Tibial nerve (tissue), 4 donors: ENCODE measurements at regions not wholly inside any gene's neighbourhood (a gene's known extent, or its start where the extent isn't known, plus 50 kb on each side); places are given as distances from the start of the nearest gene placed in this dataset.
A peak's percentile ranks its signal among the peaks of the same experiment; 100 is the strongest.

Experiments used
- DNase-seq, 2 donors: peaks; one replicate each; pipeline ENCODE4 v3.0.0-alpha.2; 2019; ENCODE audit warnings: low spot score in 2 of 2
- H3K27ac ChIP-seq, 4 donors: fragments of 200-600 bp; sonication (generic) in 3 of 4; one replicate each; pipeline ENCODE4 v1.5.1; 2017 to 2019; ENCODE audit warnings: mild to moderate bottlenecking in 1 of 4
- H3K27me3 ChIP-seq, 2 donors: fragments of 200-600 bp; sonication (generic) in 1 of 2; one replicate each; pipeline versions ENCODE4 v1.5.1 to v1.6.0; 2017 to 2019
- H3K36me3 ChIP-seq, 3 donors: fragments of 200-600 bp; sonication (generic); one replicate each; pipeline ENCODE4 v1.5.1; 2018 to 2019
- H3K4me1 ChIP-seq, 4 donors: fragments of 200-600 bp; sonication (generic) in 3 of 4; one replicate each; pipeline ENCODE4 v1.5.1; 2017 to 2019
- H3K4me3 ChIP-seq, 4 donors: fragments of 200-600 bp; sonication (generic) in 3 of 4; one replicate each; pipeline ENCODE4 v1.5.1; 2017 to 2019; ENCODE audit warnings: mild to moderate bottlenecking in 1 of 4, moderate library complexity in 1 of 4
- H3K9me3 ChIP-seq, 4 donors: fragments of 200-600 bp; sonication (generic) in 3 of 4; one replicate each; pipeline ENCODE4 v1.5.1; 2017 to 2019
- EP300 ChIP-seq, 2 donors: sonication (generic); formaldehyde crosslinking; IDR thresholded peaks; one replicate each; pipeline ENCODE4 v1.6.1; 2017; ENCODE audit warnings: antibody characterized with exemption in 2 of 2, mild to moderate bottlenecking in 1 of 2
- POLR2A ChIP-seq, 2 donors: fragments of 450-650 bp; IDR thresholded peaks; one replicate each; pipeline ENCODE4 v1.6.1; 2017; ENCODE audit warnings: antibody characterized with exemption in 2 of 2, mild to moderate bottlenecking in 2 of 2, moderate library complexity in 2 of 2
- WGBS, 2 donors: methylation state at CpG; one replicate each; pipeline ENCODE4 v1.1.5; 2018; 5-methylcytosine and 5-hydroxymethylcytosine counted together
- TF ChIP-seq, protein P1 (sequence below), 5 experiments: fragments of 200-600 bp in 3 of 5; fragments of 450-650 bp in 2 of 5; sonication (generic) in 3 of 5; IDR thresholded peaks; one replicate each; pipeline ENCODE4 v1.5.1; 2016 to 2019; ENCODE audit warnings: antibody characterized with exemption in 5 of 5, mild to moderate bottlenecking in 3 of 5, moderate library complexity in 2 of 5

GRCh38 chr20:51306081-51306480, 236.4 kb downstream of the NFATC2 start:
- peaks cover 0 to 4% (median 0%) of the 10 kb centered on the region in 4 donors for H3K9me3 ChIP-seq
- DNase-seq, result no peak
- TF ChIP-seq EP300 (IDR thresholded peaks at IDR 0.05) (no peak), POLR2A (IDR thresholded peaks at IDR 0.05) (no peak)
- TF ChIP-seq, protein P1, sequence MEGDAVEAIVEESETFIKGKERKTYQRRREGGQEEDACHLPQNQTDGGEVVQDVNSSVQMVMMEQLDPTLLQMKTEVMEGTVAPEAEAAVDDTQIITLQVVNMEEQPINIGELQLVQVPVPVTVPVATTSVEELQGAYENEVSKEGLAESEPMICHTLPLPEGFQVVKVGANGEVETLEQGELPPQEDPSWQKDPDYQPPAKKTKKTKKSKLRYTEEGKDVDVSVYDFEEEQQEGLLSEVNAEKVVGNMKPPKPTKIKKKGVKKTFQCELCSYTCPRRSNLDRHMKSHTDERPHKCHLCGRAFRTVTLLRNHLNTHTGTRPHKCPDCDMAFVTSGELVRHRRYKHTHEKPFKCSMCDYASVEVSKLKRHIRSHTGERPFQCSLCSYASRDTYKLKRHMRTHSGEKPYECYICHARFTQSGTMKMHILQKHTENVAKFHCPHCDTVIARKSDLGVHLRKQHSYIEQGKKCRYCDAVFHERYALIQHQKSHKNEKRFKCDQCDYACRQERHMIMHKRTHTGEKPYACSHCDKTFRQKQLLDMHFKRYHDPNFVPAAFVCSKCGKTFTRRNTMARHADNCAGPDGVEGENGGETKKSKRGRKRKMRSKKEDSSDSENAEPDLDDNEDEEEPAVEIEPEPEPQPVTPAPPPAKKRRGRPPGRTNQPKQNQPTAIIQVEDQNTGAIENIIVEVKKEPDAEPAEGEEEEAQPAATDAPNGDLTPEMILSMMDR (IDR thresholded peaks at IDR 0.05), result no peak
- 79 to 82% methylated on average over 8 of the region's 8 CpGs for WGBS, 2 donors
- H3K27ac ChIP-seq, result peak overlapping the region in 1 of 4 donors; percentile 26
- H3K4me1 ChIP-seq, result peaks cover 0 to 8% (median 3%) of the 10 kb centered on the region in 4 donors
- no peaks in the 10 kb centered on the region for H3K27me3 ChIP-seq
- H3K36me3 ChIP-seq, result no peaks in the 10 kb centered on the region
- no peak overlapping the region for H3K4me3 ChIP-seq

GRCh38 chr20:51305316-51306052, 237.0 kb downstream of the NFATC2 start:
- no peak for TF ChIP-seq POLR2A (IDR thresholded peaks at IDR 0.05)
- TF ChIP-seq, protein P1 (IDR thresholded peaks at IDR 0.05), result no peak
- TF ChIP-seq EP300 (IDR thresholded peaks at IDR 0.05), result no peak
- H3K4me3 ChIP-seq, result no peak overlapping the region
- peaks cover 0 to 4% (median 0%) of the 10 kb centered on the region in 4 donors for H3K9me3 ChIP-seq

GRCh38 chr20:51303731-51304670, 238.5 kb downstream of the NFATC2 start:
- Histone ChIP-seq H3K27me3 (no peaks in the 10 kb centered on the region), H3K4me3 (no peak overlapping the region), H3K4me1 (peaks cover 0 to 8% (median 3%) of the 10 kb centered on the region in 4 donors), H3K9me3 (peaks cover 0 to 16% (median 0%) of the 10 kb centered on the region in 4 donors), H3K36me3 (no peaks in the 10 kb centered on the region), H3K27ac (no peak overlapping the region)
- no peak for DNase-seq
- no peak for TF ChIP-seq EP300 (IDR thresholded peaks at IDR 0.05)
- TF ChIP-seq POLR2A (IDR thresholded peaks at IDR 0.05), result no peak
- TF ChIP-seq, protein P1 (IDR thresholded peaks at IDR 0.05), result no peak
- WGBS, 2 donors, result 87 to 91% methylated on average over 11 of the region's 11 CpGs

More at GRCh38 chr20:51305316-51306052, 237.0 kb downstream of the NFATC2 start:
- no peak for DNase-seq
- Histone ChIP-seq H3K4me1 (peaks cover 0 to 8% (median 3%) of the 10 kb centered on the region in 4 donors), H3K36me3 (no peaks in the 10 kb centered on the region), H3K27ac (no peak overlapping the region), H3K27me3 (no peaks in the 10 kb centered on the region)
- 64 to 69% methylated on average over 6 of the region's 6 CpGs for WGBS, 2 donors

DNA sequence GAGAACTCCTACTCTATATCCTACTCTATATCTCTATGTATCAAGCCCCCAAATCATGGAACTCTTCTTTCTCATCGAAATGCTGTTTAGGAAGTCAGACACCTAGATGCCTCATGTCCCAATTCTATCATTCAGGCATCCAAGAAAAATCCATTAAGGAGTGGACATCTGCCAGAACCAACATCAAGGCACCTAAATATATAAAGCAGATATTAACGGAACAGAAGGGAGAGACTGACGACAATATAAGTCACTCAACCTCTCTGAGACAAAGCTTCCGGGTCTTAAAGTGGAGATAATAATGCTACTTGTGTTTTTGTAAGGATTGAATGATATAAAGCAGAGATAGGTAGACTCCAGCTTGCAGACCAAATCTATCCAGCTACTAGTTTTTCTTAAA, 241.5 kb downstream of the NFATC2 start:
- H3K27ac ChIP-seq, result no peak overlapping the region
- H3K27me3 ChIP-seq, result no peaks in the 10 kb centered on the region
- H3K9me3 ChIP-seq, result peaks cover 0 to 16% (median 0%) of the 10 kb centered on the region in 4 donors
- no peaks in the 10 kb centered on the region for H3K4me1 ChIP-seq
- TF ChIP-seq POLR2A (IDR thresholded peaks at IDR 0.05), result no peak
- 71 to 81% methylated on average over 4 of the region's 4 CpGs for WGBS, 2 donors
- H3K36me3 ChIP-seq, result no peaks in the 10 kb centered on the region
- H3K4me3 ChIP-seq, result no peak overlapping the region
- DNase-seq, result no peak

GRCh38 chr20:51300104-51300503, 242.4 kb downstream of the NFATC2 start:
- no peaks in the 10 kb centered on the region for H3K4me1 ChIP-seq
- H3K4me3 ChIP-seq, result no peak overlapping the region
- no peaks in the 10 kb centered on the region for H3K36me3 ChIP-seq
- H3K27ac ChIP-seq, result no peak overlapping the region
- no peak for DNase-seq
- 68 to 79% methylated on average over 2 of the region's 2 CpGs for WGBS, 2 donors
- no peaks in the 10 kb centered on the region for H3K27me3 ChIP-seq
- TF ChIP-seq EP300 (IDR thresholded peaks at IDR 0.05) (no peak), POLR2A (IDR thresholded peaks at IDR 0.05) (no peak)
- TF ChIP-seq, protein P1 (IDR thresholded peaks at IDR 0.05), result no peak
- H3K9me3 ChIP-seq, result peaks cover 0 to 16% (median 0%) of the 10 kb centered on the region in 4 donors
